HG02870 (cell line): ENCODE measurements at regions not wholly inside any gene's neighbourhood (a gene's known extent, or its start where the extent isn't known, plus 50 kb on each side); places are given as distances from the start of the nearest gene placed in this dataset.
"Not testable (repeated sequence)": the region's sequence is repeated elsewhere in the genome, so short reads cannot be mapped to it uniquely, and the experiment has no call there.

Source experiments
- ATAC-seq: cut with Tn5 transposase; IDR thresholded peaks from one replicate; pipeline ENCODE4 v1.9.1; 2021; ENCODE audit warnings: mild to moderate bottlenecking, moderate library complexity; ENCODE audit not compliant: unreplicated experiment

DNA sequence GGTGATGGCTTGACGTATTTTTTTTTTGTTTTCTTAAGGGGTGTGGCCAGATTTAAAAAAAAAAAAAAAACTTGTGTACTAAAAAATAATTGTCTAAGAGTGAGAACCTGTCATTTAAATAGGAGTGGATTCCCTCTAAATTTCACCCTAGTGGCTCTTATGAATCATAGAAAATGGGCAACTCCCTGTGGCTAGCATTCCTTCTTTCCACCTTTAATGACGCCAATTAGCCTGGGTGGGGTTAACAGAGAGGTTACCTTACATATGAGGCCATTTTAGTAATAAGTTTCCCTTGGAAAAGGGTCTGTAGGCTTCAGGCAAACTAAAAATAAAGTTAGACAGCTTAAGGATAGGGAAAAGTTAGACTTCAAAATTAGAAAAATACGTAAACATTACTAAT, 223.5 kb upstream of the FAM241A start:
- ATAC-seq: no peak

GRCh38 chr4:111923786-111924185, 221.5 kb upstream of the FAM241A start:
- ATAC-seq: no peak

DNA sequence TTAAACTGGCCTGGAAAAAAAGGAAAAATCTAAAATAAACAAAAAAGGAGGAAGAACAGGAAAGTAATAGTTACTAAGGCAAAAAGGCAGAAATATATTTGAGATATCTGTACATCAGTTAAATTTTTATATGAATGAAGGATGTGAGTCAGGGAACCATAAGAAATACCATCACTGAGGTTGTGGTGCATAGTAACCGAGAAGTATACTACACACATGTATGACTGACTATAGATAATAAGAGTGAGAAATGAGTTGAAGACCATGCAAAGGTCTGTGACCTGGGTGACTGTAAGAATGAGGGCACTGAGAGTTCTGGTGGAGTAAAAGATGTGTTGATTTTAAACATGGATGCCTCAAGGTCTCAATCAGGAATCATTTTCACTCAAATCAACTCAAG, 220.6 kb upstream of the FAM241A start:
- ATAC-seq: no peak

GRCh38 chr4:111930659-111931058, 214.6 kb upstream of the FAM241A start:
- ATAC-seq: peak; percentile 100

GRCh38 chr4:111933703-111934102, 211.6 kb upstream of the FAM241A start:
- no peak for ATAC-seq

- no peak for ATAC-seq
Measured at GRCh38 chr4:111934314-111934713, 210.9 kb upstream of the FAM241A start.

DNA sequence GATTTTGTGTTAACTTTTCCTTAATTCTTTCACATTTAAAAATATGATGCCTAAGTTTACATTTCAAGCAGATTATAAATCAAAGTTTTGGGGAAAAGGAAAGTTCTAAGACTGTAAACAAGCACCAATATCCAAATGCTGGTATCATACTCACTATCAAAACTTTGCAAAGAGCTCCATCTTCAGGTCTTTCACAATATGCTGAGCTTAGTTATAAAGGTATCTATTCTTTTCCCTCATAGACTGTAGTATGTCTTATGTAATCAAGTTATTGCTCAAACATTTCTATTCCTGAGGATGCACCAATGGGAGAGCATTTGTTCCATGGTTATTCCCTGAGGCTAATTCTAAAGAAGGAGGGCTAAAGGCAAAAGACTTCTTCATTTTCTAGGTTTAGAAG, 207.9 kb upstream of the FAM241A start:
- peak; percentile 90 for ATAC-seq

DNA sequence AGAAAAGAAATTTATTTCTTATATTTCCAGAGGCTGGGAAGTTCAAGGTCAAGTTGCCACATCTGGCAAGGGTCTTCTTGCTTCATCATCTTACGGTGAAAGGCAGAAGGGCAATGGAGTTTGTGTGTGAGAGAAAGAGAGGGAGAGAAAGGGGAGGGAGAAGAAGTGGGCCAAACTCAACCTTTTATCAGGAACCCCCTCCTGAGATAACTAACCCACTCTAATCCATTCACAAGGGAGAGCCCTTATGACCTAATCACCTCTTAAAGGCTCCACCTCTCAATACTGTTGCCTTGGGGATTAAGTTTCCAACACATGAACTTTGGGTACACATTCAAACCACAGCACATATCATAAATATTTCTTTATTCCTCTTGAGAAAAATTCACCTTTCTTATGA, 203.3 kb upstream of the FAM241A start:
- no peak for ATAC-seq

DNA sequence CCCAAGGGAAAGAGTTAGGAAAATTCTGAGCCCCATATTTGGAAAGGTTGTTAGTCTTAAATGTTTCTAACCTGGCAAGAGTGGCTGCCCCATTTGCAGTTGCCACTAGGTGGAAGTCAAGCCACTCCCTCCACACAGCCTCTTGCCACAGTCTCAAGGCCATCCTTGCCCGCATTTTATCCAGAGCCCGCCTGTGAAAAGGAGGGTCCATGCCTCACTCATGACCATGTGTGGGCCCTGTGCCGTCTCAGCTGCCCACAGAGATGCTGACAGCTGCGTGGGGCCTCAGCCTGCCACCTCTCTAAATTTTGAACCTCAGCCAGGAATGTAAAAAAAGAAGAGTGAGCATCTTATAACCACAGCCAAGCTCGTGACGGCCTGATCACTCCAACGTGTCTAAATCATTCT, 201.5 kb upstream of the FAM241A start:
- ATAC-seq: peak; percentile 77

GRCh38 chr4:111945014-111945413, 200.2 kb upstream of the FAM241A start:
- ATAC-seq: no peak

DNA sequence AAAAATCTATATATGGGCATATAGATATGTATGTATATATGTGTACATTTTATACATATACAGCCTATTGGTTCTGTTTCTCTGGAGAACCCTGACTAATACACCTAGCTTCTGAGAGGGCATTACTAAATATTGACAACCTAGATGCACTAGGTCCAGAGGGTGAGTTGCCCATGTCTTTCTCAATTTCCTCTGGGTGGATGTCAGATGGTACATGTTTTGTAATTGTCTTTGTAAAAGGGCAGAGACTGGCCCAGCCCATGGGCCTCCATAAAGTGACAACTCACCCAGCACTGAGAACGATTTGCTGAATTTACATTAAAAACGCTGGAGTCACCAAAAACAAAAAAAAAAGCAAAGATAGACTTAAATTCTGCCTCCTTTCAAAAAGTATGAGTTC, 198.5 kb upstream of the FAM241A start:
- ATAC-seq: no peak

GRCh38 chr4:111952688-111953087, 192.6 kb upstream of the FAM241A start:
- ATAC-seq: no peak

DNA sequence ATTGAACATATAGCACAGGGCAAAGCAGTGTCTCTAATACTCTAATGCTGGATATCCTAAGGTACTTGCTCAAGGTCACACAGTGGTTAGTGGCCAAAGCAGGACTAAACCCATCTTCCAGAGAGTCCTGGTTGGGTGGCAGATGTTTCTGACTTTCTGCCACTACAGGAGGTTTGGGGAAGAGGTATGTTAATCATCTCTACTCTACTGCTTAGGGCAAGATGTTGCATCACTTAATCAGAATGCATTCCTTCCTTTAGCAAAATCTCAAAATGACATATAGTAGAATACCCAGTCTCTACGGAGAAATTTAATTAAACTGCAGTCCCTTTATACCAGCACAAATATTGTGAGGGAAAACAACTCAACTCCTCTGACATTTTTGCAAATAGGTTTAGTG, 190.7 kb upstream of the FAM241A start:
- no peak for ATAC-seq

DNA sequence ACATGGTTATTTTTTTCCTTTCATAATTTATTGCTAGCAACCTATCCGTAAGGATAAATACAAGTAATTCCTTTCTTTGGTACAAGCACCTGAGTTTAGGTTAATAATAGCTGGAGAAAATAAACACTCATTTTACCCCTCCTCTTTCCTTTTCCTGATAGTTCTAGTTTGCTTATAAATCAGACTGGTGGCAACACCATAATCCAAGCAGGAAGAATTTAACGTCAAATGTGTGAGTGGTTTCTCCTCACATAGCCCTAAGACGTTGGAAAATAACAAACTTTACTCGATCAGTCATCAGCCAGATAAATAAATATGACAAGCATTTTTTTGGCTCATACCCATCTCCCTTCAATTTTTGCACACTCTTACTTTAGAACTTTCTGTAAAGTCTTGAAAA, 190.3 kb upstream of the FAM241A start:
- ATAC-seq: no peak

DNA sequence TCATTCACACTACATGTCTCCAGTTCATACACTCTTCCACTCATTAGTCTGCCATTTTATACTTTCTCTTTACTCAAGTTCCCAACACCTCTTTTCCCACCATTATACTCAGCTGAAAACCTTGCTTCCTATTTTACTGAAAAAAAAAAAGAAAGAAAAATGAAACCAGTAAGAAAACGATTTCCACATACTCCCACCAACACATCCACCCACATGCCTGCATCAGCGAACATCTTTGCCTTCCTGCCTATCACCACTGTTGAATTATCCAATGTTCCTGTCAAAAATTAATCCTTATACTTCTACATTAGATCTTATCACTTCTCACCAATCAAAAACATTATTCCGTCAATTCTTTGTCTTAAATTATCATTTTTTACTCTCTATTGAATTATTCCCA, 188.1 kb upstream of the FAM241A start:
- no peak for ATAC-seq

DNA sequence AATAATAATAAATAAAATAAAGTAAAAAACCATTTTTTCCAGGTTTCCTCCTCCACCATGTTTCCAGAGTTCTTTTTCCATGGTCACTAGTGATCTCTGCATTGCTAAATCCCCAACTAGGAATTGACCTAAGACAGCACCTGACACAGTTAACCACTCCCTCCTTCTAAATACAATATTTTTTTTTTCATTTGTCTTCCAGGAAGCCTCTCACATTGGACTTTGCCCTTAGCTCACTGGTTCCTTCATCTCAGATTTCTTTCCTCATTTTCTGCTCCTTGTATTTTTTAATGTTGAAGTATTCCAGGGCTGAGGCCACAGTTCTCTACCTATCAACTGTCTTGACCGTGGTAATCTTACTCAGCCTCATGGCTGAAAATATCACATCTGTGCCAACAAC, 187.3 kb upstream of the FAM241A start:
- ATAC-seq: no peak

GRCh38 chr4:111959222-111959621, 186.0 kb upstream of the FAM241A start:
- ATAC-seq: peak; percentile 27

GRCh38 chr4:111960241-111960667, 185.0 kb upstream of the FAM241A start:
- peak; percentile 72 for ATAC-seq

DNA sequence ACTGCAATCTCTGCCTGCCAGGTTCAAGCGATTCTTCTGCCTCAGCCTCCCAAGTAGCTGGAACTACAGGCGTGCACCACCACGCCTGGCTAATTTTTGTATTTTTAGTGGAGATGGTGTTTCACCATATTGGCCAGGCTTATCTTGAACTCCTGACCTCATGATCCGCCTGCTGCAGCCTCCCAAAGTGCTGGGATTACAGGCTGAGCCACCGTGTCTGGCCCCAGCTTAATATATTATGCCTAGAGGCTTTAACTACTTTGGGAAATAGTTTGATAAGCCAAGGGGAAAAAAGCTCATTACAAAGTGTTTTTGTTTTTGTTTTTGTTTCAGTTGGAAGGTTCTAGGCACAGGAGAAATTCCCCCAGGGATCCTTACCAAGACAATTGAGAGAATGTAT, 184.2 kb upstream of the FAM241A start:
- not testable (repeated sequence) for ATAC-seq

DNA sequence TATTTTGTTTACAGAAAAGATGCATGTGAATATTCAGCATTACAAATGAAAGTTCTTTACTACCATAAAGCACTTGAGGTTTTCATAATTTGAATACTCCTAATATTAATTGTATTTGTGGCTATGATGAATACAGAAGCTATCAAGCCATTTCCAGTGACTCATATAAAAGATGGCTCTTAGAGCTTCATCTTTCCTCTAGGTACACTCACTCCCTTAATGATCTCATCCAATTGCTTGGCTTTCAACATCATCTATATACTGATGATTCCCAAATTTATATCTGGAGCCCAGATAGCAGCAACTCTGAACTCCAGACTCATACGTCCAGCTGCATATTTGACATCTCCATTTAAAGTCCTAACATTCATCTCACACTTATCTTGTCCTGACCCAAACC, 183.4 kb upstream of the FAM241A start:
- ATAC-seq: no peak

DNA sequence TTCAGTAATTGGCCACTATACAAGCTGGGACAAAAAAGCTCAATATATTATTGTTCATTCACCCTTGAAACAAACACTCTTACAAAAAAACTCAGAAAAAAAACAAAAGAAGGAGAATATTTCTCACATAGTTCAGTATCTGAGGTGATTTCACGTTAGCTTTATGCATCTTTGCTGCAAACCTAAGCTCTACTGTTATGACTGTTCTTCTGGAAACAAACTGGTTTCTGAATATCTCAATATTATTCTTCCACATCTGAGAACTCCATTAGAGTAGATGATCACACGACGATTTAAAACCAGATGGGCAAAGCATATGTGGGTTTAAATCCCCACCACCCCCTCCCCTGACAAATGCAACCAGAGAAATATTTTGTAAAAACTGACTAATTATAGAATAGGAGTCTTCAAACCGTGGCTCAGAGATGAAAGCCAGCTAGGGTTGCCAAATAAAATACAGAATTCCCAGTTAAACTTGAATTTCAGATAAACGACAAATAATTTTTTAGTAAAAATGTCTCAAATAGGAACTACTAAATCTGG, 182.0 kb upstream of the FAM241A start:
- peak; percentile 51 for ATAC-seq

- ATAC-seq: no peak
Measured at GRCh38 chr4:111977419-111977965, 167.8 kb upstream of the FAM241A start.

DNA sequence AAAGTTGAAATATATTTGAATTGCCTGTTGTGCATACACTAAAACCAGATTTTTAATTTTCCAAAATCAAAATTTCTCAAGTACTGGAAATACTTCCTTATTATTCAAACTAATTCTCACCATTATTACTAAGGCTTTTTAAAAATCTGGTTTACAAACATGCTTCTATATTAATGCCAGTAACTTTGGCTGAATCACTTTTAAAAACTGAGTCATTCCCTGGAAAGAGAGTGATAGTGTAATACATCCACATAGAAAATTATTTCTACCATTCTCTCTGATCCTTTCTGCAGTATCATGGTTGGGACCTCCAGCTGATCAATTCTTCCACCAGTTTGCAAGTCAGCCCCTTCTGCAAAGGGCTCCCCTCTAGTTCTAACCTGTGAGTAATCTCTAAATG, 165.3 kb upstream of the FAM241A start:
- ATAC-seq: no peak
